Breast epithelium (tissue), 3 donors: ENCODE measurements at regions not wholly inside any gene's neighbourhood (a gene's known extent, or its start where the extent isn't known, plus 50 kb on each side); places are given as distances from the start of the nearest gene placed in this dataset.

Experiments
- POLR2A ChIP-seq: fragments of 450-650 bp; IDR thresholded peaks from one replicate; pipeline ENCODE4 v1.6.1; 2016; ENCODE audit warnings: antibody characterized with exemption, mild to moderate bottlenecking, moderate library complexity
- POLR2AphosphoS5 ChIP-seq, 3 donors: sonication (generic); formaldehyde crosslinking; IDR thresholded peaks; one replicate each; pipeline ENCODE4 v1.6.1; 2017; ENCODE audit warnings: antibody characterized with exemption in 3 of 3
- TF ChIP-seq, protein P1 (sequence below), 3 donors: fragments of 450-650 bp; IDR thresholded peaks; one replicate each; pipeline ENCODE4 v1.5.1; 2016 to 2017; ENCODE audit warnings: antibody characterized with exemption in 3 of 3, mild to moderate bottlenecking in 3 of 3, moderate library complexity in 3 of 3

DNA sequence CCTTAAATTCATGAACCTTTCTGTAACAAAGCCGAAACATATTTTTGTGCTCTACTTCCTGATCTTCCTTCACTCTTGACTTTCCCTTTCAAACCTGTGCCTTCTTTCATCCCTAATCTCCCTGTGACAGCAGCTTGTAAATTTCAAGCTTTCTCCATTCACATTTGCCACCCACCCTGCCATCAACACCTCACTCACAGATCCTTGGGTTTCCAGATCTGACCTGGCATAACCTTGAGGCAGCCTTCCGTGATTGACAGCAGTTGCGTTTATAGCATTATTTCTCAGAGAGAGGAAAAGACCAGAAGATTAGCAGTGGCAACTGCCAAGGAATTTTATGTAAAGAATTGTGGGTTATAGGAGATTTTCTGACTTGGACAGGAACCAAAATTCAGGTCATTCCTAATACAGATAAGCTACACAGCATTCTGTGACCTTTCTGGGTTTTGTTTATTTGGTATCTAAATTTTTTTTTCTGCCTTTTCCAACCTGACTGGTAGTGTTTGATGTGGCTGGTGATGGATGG lies 260.0 kb downstream of the NR2F1-AS1 start:
- TF ChIP-seq POLR2AphosphoS5 (IDR thresholded peaks at IDR 0.05) (no peak), POLR2A (no peak)
- TF ChIP-seq, protein P1, sequence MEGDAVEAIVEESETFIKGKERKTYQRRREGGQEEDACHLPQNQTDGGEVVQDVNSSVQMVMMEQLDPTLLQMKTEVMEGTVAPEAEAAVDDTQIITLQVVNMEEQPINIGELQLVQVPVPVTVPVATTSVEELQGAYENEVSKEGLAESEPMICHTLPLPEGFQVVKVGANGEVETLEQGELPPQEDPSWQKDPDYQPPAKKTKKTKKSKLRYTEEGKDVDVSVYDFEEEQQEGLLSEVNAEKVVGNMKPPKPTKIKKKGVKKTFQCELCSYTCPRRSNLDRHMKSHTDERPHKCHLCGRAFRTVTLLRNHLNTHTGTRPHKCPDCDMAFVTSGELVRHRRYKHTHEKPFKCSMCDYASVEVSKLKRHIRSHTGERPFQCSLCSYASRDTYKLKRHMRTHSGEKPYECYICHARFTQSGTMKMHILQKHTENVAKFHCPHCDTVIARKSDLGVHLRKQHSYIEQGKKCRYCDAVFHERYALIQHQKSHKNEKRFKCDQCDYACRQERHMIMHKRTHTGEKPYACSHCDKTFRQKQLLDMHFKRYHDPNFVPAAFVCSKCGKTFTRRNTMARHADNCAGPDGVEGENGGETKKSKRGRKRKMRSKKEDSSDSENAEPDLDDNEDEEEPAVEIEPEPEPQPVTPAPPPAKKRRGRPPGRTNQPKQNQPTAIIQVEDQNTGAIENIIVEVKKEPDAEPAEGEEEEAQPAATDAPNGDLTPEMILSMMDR (IDR thresholded peaks at IDR 0.05): no peak
